Activated CD4-positive, alpha-beta T cell treated with anti-CD3 and anti-CD28 coated beads for 36 hours (primary cell): ENCODE measurements at regions not wholly inside any gene's neighbourhood (a gene's known extent, or its start where the extent isn't known, plus 50 kb on each side); places are given as distances from the start of the nearest gene placed in this dataset.

Experiments
- ATAC-seq: fragments of 200-7000 bp; cut with Tn5 transposase; one replicate; pipeline ENCODE4 v1.10.0; 2021; ENCODE audit warnings: mild to moderate bottlenecking, moderate library complexity
- CTCF ChIA-PET: fragments of 350-600 bp; sonication (Branson Sonifier 250); formaldehyde crosslinking; loops from one replicate; lab custom pipeline; 2021; ENCODE audit warnings: antibody characterized with exemption; lab: Charles Lee
- POLR2A ChIA-PET: fragments of 350-600 bp; sonication (Branson Sonifier 250); formaldehyde crosslinking; loops from one replicate; lab custom pipeline; 2021; ENCODE audit warnings: antibody characterized with exemption, inconsistent platforms; lab: Charles Lee
- DNase-seq: peaks from one replicate; pipeline ENCODE4 v3.0.0-alpha.2; 2020
- H3K27ac Mint-ChIP-seq: one replicate; pipeline ENCODE4 v1.8.0; 2021; ENCODE audit warnings: mixed read lengths
- H3K27me3 Mint-ChIP-seq: one replicate; pipeline ENCODE4 v1.8.0; 2021; ENCODE audit warnings: mixed read lengths
- H3K36me3 Mint-ChIP-seq: one replicate; pipeline ENCODE4 v1.8.0; 2021; ENCODE audit warnings: low read depth, mixed read lengths
- H3K4me1 Mint-ChIP-seq: one replicate; pipeline ENCODE4 v1.8.0; 2021; ENCODE audit warnings: mixed read lengths
- H3K4me3 Mint-ChIP-seq: one replicate; pipeline ENCODE4 v1.8.0; 2021; ENCODE audit warnings: mild to moderate bottlenecking, moderate library complexity, mixed read lengths
- H3K9me3 Mint-ChIP-seq: one replicate; pipeline ENCODE4 v1.8.0; 2021; ENCODE audit warnings: low read depth, mixed read lengths
- intact Hi-C, 2 experiments: fragments of 100-400 bp; cut with DNase I in 1 of 2; cut with micrococcal nuclease in 1 of 2; formaldehyde crosslinking; loops; one replicate each; pipeline versions ENCODE4 v1.14.2 to v1.15.1; 2022 to 2024; cut with DNase I, micrococcal nuclease

- Mint-ChIP-seq H3K4me3 (no peak overlapping the region), H3K36me3 (no peaks in the 10 kb centered on the region), H3K27ac (no peak overlapping the region), H3K27me3 (no peaks in the 10 kb centered on the region), H3K9me3 (no peaks in the 10 kb centered on the region), H3K4me1 (no peaks in the 10 kb centered on the region)
- no peak for ATAC-seq
- CTCF ChIA-PET: no interaction called here
- no peak for DNase-seq
- POLR2A ChIA-PET: no interaction called here
- intact Hi-C loops: no loop called here
These were observed 151.1 kb downstream of the TFPI2 start for GRCh38 chr7:93739424-93739823.

GRCh38 chr7:93737953-93738352 lies 152.6 kb downstream of the TFPI2 start:
- no peak for ATAC-seq
- intact Hi-C loops: no loop called here

GRCh38 chr7:93736668-93737369 lies 153.7 kb downstream of the TFPI2 start:
- Mint-ChIP-seq H3K27ac (no peak overlapping the region), H3K27me3 (no peaks in the 10 kb centered on the region), H3K36me3 (no peaks in the 10 kb centered on the region), H3K4me1 (no peaks in the 10 kb centered on the region), H3K4me3 (no peak overlapping the region), H3K9me3 (no peaks in the 10 kb centered on the region)
- ATAC-seq (no peak), DNase-seq (no peak)
- ChIA-PET POLR2A (no interaction called here), CTCF (no interaction called here)
- intact Hi-C loops: no loop called here

More at GRCh38 chr7:93737953-93738352, 152.6 kb downstream of the TFPI2 start:
- Mint-ChIP-seq H3K36me3 (no peaks in the 10 kb centered on the region), H3K4me1 (no peaks in the 10 kb centered on the region), H3K27me3 (no peaks in the 10 kb centered on the region), H3K9me3 (no peaks in the 10 kb centered on the region), H3K4me3 (no peak overlapping the region), H3K27ac (no peak overlapping the region)
- DNase-seq: no peak
- ChIA-PET CTCF (no interaction called here), POLR2A (no interaction called here)

- Mint-ChIP-seq H3K36me3 (no peaks in the 10 kb centered on the region), H3K27me3 (peaks cover 2% of the 10 kb centered on the region), H3K9me3 (no peaks in the 10 kb centered on the region), H3K27ac (no peak overlapping the region), H3K4me3 (no peak overlapping the region), H3K4me1 (no peaks in the 10 kb centered on the region)
- ChIA-PET POLR2A (no interaction called here), CTCF (no interaction called here)
- intact Hi-C loops: no loop called here
- no peak for DNase-seq
- ATAC-seq: no peak
These were observed 153.8 kb upstream of the CALCR start for GRCh38 chr7:93728292-93728691.

GRCh38 chr7:93725954-93726353 lies 151.4 kb upstream of the CALCR start:
- no peaks in the 10 kb centered on the region for H3K36me3 Mint-ChIP-seq
- H3K4me3 Mint-ChIP-seq: no peak overlapping the region
- intact Hi-C loops: no loop called here
- H3K27ac Mint-ChIP-seq: no peak overlapping the region
- ChIA-PET POLR2A (no interaction called here), CTCF (no interaction called here)
- H3K9me3 Mint-ChIP-seq: no peaks in the 10 kb centered on the region
- DNase-seq (no peak), ATAC-seq (no peak)
- no peaks in the 10 kb centered on the region for H3K4me1 Mint-ChIP-seq
- peaks cover 2% of the 10 kb centered on the region for H3K27me3 Mint-ChIP-seq

GRCh38 chr7:93723424-93724124 lies 149.1 kb upstream of the CALCR start:
- DNase-seq (no peak), ATAC-seq (no peak)
- ChIA-PET CTCF (no interaction called here), POLR2A (no interaction called here)
- no peaks in the 10 kb centered on the region for H3K27me3 Mint-ChIP-seq
- no peaks in the 10 kb centered on the region for H3K4me1 Mint-ChIP-seq
- H3K4me3 Mint-ChIP-seq: no peak overlapping the region
- no peak overlapping the region for H3K27ac Mint-ChIP-seq
- H3K36me3 Mint-ChIP-seq: no peaks in the 10 kb centered on the region
- no peaks in the 10 kb centered on the region for H3K9me3 Mint-ChIP-seq
- intact Hi-C loops: no loop called here

- Mint-ChIP-seq H3K9me3 (no peaks in the 10 kb centered on the region), H3K4me1 (no peaks in the 10 kb centered on the region), H3K36me3 (no peaks in the 10 kb centered on the region), H3K27me3 (peaks cover 6% of the 10 kb centered on the region), H3K27ac (no peak overlapping the region), H3K4me3 (no peak overlapping the region)
- DNase-seq (no peak), ATAC-seq (no peak)
- intact Hi-C loops: no loop called here
- CTCF ChIA-PET: interaction anchor here (1.0 kb wide), 1 partner anchor 8 kb away, joined by 3 read pairs; no protein-coding TSS in a partner anchor
- POLR2A ChIA-PET: no interaction called here
These were observed 145.6 kb upstream of the CALCR start for GRCh38 chr7:93720106-93720505.

GRCh38 chr7:93719546-93719945 lies 145.0 kb upstream of the CALCR start:
- Mint-ChIP-seq H3K4me1 (no peaks in the 10 kb centered on the region), H3K27me3 (peaks cover 7% of the 10 kb centered on the region), H3K9me3 (no peaks in the 10 kb centered on the region), H3K27ac (no peak overlapping the region), H3K4me3 (no peak overlapping the region), H3K36me3 (no peaks in the 10 kb centered on the region)
- ATAC-seq (no peak), DNase-seq (no peak)
- ChIA-PET POLR2A (no interaction called here), CTCF (no interaction called here)
- intact Hi-C loops: loop anchor here in 1 of 2 experiments (10.0 kb wide), 1 partner anchor 675 kb away; the partner anchor contains the start of gene COL1A2

- Mint-ChIP-seq H3K27ac (no peak overlapping the region), H3K4me1 (no peaks in the 10 kb centered on the region), H3K4me3 (no peak overlapping the region), H3K9me3 (no peaks in the 10 kb centered on the region), H3K36me3 (no peaks in the 10 kb centered on the region), H3K27me3 (peaks cover 8% of the 10 kb centered on the region)
- intact Hi-C loops: loop anchor here in 1 of 2 experiments (10.0 kb wide), 1 partner anchor 677 kb away; the partner anchor contains the start of gene COL1A2
- ATAC-seq (no peak), DNase-seq (peak; percentile 4)
- ChIA-PET CTCF (interaction anchor here (0.9 kb wide), 1 partner anchor 370 kb away, joined by 3 read pairs; no protein-coding TSS in a partner anchor), POLR2A (no interaction called here)
These were observed 142.8 kb upstream of the CALCR start for GRCh38 chr7:93717217-93717900.

- DNase-seq (peak; percentile 60), ATAC-seq (no peak)
- CTCF ChIA-PET: interaction anchor here (1.5 kb wide), 1 partner anchor 372 kb away, joined by 7 read pairs; no protein-coding TSS in a partner anchor
- POLR2A ChIA-PET: no interaction called here
- no peaks in the 10 kb centered on the region for H3K4me1 Mint-ChIP-seq
- H3K27me3 Mint-ChIP-seq: peaks cover 8% of the 10 kb centered on the region
- H3K27ac Mint-ChIP-seq: no peak overlapping the region
- H3K9me3 Mint-ChIP-seq: no peaks in the 10 kb centered on the region
- H3K4me3 Mint-ChIP-seq: no peak overlapping the region
- intact Hi-C loops: loop anchor here (1.0 to 10.0 kb wide), 3 partner anchors 373 to 680 kb away; partner anchors contain the start of gene COL1A2 (in 2 of the 2)
- H3K36me3 Mint-ChIP-seq: no peaks in the 10 kb centered on the region
These were observed 140.7 kb upstream of the CALCR start for GRCh38 chr7:93715234-93715633.

- Mint-ChIP-seq H3K4me1 (no peaks in the 10 kb centered on the region), H3K27me3 (peaks cover 8% of the 10 kb centered on the region), H3K27ac (no peak overlapping the region), H3K36me3 (no peaks in the 10 kb centered on the region), H3K9me3 (peaks cover 2% of the 10 kb centered on the region), H3K4me3 (no peak overlapping the region)
- CTCF ChIA-PET: interaction anchor here (0.7 to 1.1 kb wide), 2 partner anchors 9 to 10 kb away, joined by 3 read pairs; no protein-coding TSS in a partner anchor
- POLR2A ChIA-PET: no interaction called here
- DNase-seq (no peak), ATAC-seq (no peak)
- intact Hi-C loops: loop anchor here in 1 of 2 experiments (10.0 kb wide), 1 partner anchor 683 kb away; the partner anchor contains the start of gene COL1A2
These were observed 137.4 kb upstream of the CALCR start for GRCh38 chr7:93711926-93712325.
